GM18517 (cell line): ENCODE measurements at regions not wholly inside any gene's neighbourhood (a gene's known extent, or its start where the extent isn't known, plus 50 kb on each side); places are given as distances from the start of the nearest gene placed in this dataset.

Experiments
- ATAC-seq: cut with Tn5 transposase; IDR thresholded peaks from one replicate; pipeline ENCODE4 v1.9.1; 2021; ENCODE audit warnings: mild to moderate bottlenecking, moderate library complexity; ENCODE audit not compliant: unreplicated experiment

- no peak for ATAC-seq
Observed at GRCh38 chr11:43574949-43575912, 105.3 kb upstream of the HSD17B12 start.

- ATAC-seq = no peak
Observed at GRCh38 chr11:43575913-43576310, 104.6 kb upstream of the HSD17B12 start.

GRCh38 chr11:43576320-43576802, 104.2 kb upstream of the HSD17B12 start:
- ATAC-seq = no peak

- ATAC-seq = no peak
Observed at GRCh38 chr11:43576803-43577521, 103.6 kb upstream of the HSD17B12 start.

GRCh38 chr11:43577566-43578264, 102.8 kb upstream of the HSD17B12 start:
- no peak for ATAC-seq

GRCh38 chr11:43578346-43579170, 102.0 kb upstream of the HSD17B12 start:
- no peak for ATAC-seq

- no peak for ATAC-seq
Observed at GRCh38 chr11:43579171-43579918, 101.2 kb upstream of the HSD17B12 start.

GRCh38 chr11:43579919-43580276, 100.6 kb upstream of the HSD17B12 start:
- ATAC-seq = no peak

GRCh38 chr11:43580735-43581369, 99.7 kb upstream of the HSD17B12 start:
- ATAC-seq = no peak

GRCh38 chr11:43581370-43582023, 99.0 kb upstream of the HSD17B12 start:
- no peak for ATAC-seq

- ATAC-seq = no peak
Observed at GRCh38 chr11:43582024-43582862, 98.3 kb upstream of the HSD17B12 start.

GRCh38 chr11:43582863-43583462, 97.6 kb upstream of the HSD17B12 start:
- no peak for ATAC-seq

- ATAC-seq = no peak
Observed at GRCh38 chr11:43583548-43583947, 97.0 kb upstream of the HSD17B12 start.

GRCh38 chr11:43585877-43586608, 94.5 kb upstream of the HSD17B12 start:
- ATAC-seq = no peak

GRCh38 chr11:43589601-43590250, 90.8 kb upstream of the HSD17B12 start:
- ATAC-seq = no peak

- ATAC-seq = no peak
Observed at GRCh38 chr11:43601511-43601910, 79.0 kb upstream of the HSD17B12 start.
